HL-60 (cell line): ENCODE measurements at regions not wholly inside any gene's neighbourhood (a gene's known extent, or its start where the extent isn't known, plus 50 kb on each side); places are given as distances from the start of the nearest gene placed in this dataset.
"Not testable (repeated sequence)": the region's sequence is repeated elsewhere in the genome, so short reads cannot be mapped to it uniquely, and the experiment has no call there.

Source experiments
- GABPA ChIP-seq: IDR thresholded peaks from 2 replicates; pipeline ENCODE4 v1.6.1; 2012; ENCODE audit warnings: low read depth
- POLR2AphosphoS5 ChIP-seq: IDR thresholded peaks from 2 replicates; pipeline ENCODE4 v1.6.1; 2012; ENCODE audit warnings: low read depth
- TF ChIP-seq, protein P1 (sequence below): IDR thresholded peaks from one replicate; pipeline ENCODE4 v1.5.1; 2011; ENCODE audit warnings: low read length, control low read depth, inconsistent platforms; ENCODE audit not compliant: insufficient read depth
- TF ChIP-seq, protein P2 (sequence below): IDR thresholded peaks from 2 replicates; pipeline ENCODE4 v1.6.1; 2012; ENCODE audit warnings: low read depth; ENCODE audit not compliant: insufficient replicate concordance

- TF ChIP-seq, protein P1, sequence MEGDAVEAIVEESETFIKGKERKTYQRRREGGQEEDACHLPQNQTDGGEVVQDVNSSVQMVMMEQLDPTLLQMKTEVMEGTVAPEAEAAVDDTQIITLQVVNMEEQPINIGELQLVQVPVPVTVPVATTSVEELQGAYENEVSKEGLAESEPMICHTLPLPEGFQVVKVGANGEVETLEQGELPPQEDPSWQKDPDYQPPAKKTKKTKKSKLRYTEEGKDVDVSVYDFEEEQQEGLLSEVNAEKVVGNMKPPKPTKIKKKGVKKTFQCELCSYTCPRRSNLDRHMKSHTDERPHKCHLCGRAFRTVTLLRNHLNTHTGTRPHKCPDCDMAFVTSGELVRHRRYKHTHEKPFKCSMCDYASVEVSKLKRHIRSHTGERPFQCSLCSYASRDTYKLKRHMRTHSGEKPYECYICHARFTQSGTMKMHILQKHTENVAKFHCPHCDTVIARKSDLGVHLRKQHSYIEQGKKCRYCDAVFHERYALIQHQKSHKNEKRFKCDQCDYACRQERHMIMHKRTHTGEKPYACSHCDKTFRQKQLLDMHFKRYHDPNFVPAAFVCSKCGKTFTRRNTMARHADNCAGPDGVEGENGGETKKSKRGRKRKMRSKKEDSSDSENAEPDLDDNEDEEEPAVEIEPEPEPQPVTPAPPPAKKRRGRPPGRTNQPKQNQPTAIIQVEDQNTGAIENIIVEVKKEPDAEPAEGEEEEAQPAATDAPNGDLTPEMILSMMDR: not testable (repeated sequence)
- TF ChIP-seq, protein P2, sequence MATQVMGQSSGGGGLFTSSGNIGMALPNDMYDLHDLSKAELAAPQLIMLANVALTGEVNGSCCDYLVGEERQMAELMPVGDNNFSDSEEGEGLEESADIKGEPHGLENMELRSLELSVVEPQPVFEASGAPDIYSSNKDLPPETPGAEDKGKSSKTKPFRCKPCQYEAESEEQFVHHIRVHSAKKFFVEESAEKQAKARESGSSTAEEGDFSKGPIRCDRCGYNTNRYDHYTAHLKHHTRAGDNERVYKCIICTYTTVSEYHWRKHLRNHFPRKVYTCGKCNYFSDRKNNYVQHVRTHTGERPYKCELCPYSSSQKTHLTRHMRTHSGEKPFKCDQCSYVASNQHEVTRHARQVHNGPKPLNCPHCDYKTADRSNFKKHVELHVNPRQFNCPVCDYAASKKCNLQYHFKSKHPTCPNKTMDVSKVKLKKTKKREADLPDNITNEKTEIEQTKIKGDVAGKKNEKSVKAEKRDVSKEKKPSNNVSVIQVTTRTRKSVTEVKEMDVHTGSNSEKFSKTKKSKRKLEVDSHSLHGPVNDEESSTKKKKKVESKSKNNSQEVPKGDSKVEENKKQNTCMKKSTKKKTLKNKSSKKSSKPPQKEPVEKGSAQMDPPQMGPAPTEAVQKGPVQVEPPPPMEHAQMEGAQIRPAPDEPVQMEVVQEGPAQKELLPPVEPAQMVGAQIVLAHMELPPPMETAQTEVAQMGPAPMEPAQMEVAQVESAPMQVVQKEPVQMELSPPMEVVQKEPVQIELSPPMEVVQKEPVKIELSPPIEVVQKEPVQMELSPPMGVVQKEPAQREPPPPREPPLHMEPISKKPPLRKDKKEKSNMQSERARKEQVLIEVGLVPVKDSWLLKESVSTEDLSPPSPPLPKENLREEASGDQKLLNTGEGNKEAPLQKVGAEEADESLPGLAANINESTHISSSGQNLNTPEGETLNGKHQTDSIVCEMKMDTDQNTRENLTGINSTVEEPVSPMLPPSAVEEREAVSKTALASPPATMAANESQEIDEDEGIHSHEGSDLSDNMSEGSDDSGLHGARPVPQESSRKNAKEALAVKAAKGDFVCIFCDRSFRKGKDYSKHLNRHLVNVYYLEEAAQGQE: not testable (repeated sequence)
- TF ChIP-seq POLR2AphosphoS5, GABPA: not testable (repeated sequence)
Measured at GRCh38 chr9:32894485-32894884, 106.9 kb downstream of the APTX start.
